A549 (cell line): ENCODE measurements at regions not wholly inside any gene's neighbourhood (a gene's known extent, or its start where the extent isn't known, plus 50 kb on each side); places are given as distances from the start of the nearest gene placed in this dataset.

Experiments used
- ATAC-seq, 2 experiments: fragments of 200-7000 bp in 1 of 2; fragments of >200 bp in 1 of 2; cut with Nextera tagmentation in 1 of 2; cut with Tn5 transposase in 1 of 2; 3 replicates each; pipeline versions ENCODE4 v1.8.0 to v1.9.1; 2018 to 2020; ENCODE audit warnings: mild to moderate bottlenecking in 1 of 2, moderate library complexity in 1 of 2
- CTCF ChIA-PET: fragments of 300-600 bp; sonication (Branson Sonifier 250); formaldehyde crosslinking; extraction: SDS; loops from one replicate; lab custom pipeline; 2021; ENCODE audit warnings: antibody characterized with exemption, inconsistent platforms; lab: Yijun Ruan, JAX
- POLR2A ChIA-PET: fragments of 350-600 bp; formaldehyde crosslinking; extraction: SDS; loops from one replicate; lab custom pipeline; 2021; ENCODE audit warnings: antibody characterized with exemption, inconsistent platforms; lab: Yijun Ruan, JAX
- DNase-seq, 2 experiments: peaks; one replicate each; pipeline versions ENCODE4 v3.0.0 to v3.0.0-alpha.2; 2011 to 2016; ENCODE audit warnings: low read depth in 1 of 2, low spot score in 1 of 2
- FAIRE-seq: peaks from 2 replicates; lab custom pipeline; 2011; peaks lifted over from hg19 to GRCh38; lab: Jason Lieb, UNC
- H3K27ac ChIP-seq, 2 experiments: fragments of >200 bp; sonication (Bioruptor Twin); formaldehyde crosslinking; 3 replicates each; pipeline ENCODE4 v1.5.1; 2016 to 2017
- H3K4me1 ChIP-seq: fragments of >200 bp; sonication (Bioruptor Twin); formaldehyde crosslinking; 3 replicates; pipeline ENCODE4 v1.6.1; 2016
- H3K4me2 ChIP-seq: fragments of >200 bp; sonication (Bioruptor Twin); formaldehyde crosslinking; 3 replicates; pipeline ENCODE4 v1.6.1; 2016
- H3K4me3 ChIP-seq: fragments of >200 bp; sonication (Bioruptor Twin); formaldehyde crosslinking; 3 replicates; pipeline ENCODE4 v1.5.1; 2016
- H3K9me3 ChIP-seq: fragments of >200 bp; sonication (Bioruptor Twin); formaldehyde crosslinking; 3 replicates; pipeline ENCODE4 v1.6.1; 2016
- ATOH8 ChIP-seq: fragments of 250-450 bp; sonication (Bioruptor Pico); IDR thresholded peaks from 2 replicates; pipeline ENCODE4 v1.5.0; 2020; ENCODE audit warnings: low read depth, mild to moderate bottlenecking, moderate library complexity
- CBX2 ChIP-seq: fragments of 200-600 bp; sonication (generic); IDR thresholded peaks from 2 replicates; pipeline ENCODE4 v1.6.1; 2016; ENCODE audit warnings: low read depth, mild to moderate bottlenecking, borderline replicate concordance
- CHD4 ChIP-seq: fragments of 200-600 bp; sonication (generic); IDR thresholded peaks from 2 replicates; pipeline ENCODE4 v1.6.1; 2016; ENCODE audit warnings: antibody characterized with exemption, mild to moderate bottlenecking, borderline replicate concordance
- EHF ChIP-seq: fragments of 250-450 bp; sonication (Bioruptor Pico); IDR thresholded peaks from 2 replicates; pipeline ENCODE4 v1.5.0; 2020; ENCODE audit warnings: mild to moderate bottlenecking
- ELK1 ChIP-seq: fragments of 150-350 bp; IDR thresholded peaks from 2 replicates; pipeline ENCODE4 v1.6.1; 2014; ENCODE audit warnings: low read depth, mild to moderate bottlenecking, low read length
- FOXS1 ChIP-seq: fragments of 250-450 bp; sonication (Bioruptor Pico); IDR thresholded peaks from 2 replicates; pipeline ENCODE4 v1.5.0; 2020; ENCODE audit warnings: mild to moderate bottlenecking, moderate library complexity
- HEYL ChIP-seq: fragments of 250-450 bp; sonication (Bioruptor Pico); IDR thresholded peaks from 2 replicates; pipeline ENCODE4 v1.8.0; 2021; ENCODE audit warnings: mild to moderate bottlenecking, moderate library complexity
- HOXA7 ChIP-seq: fragments of 250-450 bp; sonication (Bioruptor Pico); IDR thresholded peaks from 2 replicates; pipeline ENCODE4 v1.5.0; 2020; ENCODE audit warnings: mild to moderate bottlenecking, moderate library complexity
- HOXB13 ChIP-seq: fragments of 250-450 bp; sonication (Bioruptor Pico); IDR thresholded peaks from 2 replicates; pipeline ENCODE4 v1.5.0; 2020; ENCODE audit warnings: low read depth, mild to moderate bottlenecking, moderate library complexity
- JUN ChIP-seq, 2 experiments: fragments of >200 bp; sonication (Bioruptor Twin); formaldehyde crosslinking; IDR thresholded peaks; 2 replicates in 1 of 2; 3 replicates in 1 of 2; pipeline ENCODE4 v1.6.1; 2016 to 2017
- JUNB ChIP-seq: fragments of >200 bp; sonication (Bioruptor Twin); formaldehyde crosslinking; IDR thresholded peaks from 2 replicates; pipeline ENCODE4 v1.6.1; 2016
- KDM1A ChIP-seq: fragments of 200-600 bp; sonication (generic); IDR thresholded peaks from 2 replicates; pipeline ENCODE4 v1.6.1; 2016; ENCODE audit warnings: low read depth, mild to moderate bottlenecking
- KDM5A ChIP-seq: fragments of 200-600 bp; sonication (generic); IDR thresholded peaks from 2 replicates; pipeline ENCODE4 v1.6.1; 2016; ENCODE audit warnings: antibody characterized with exemption, mild to moderate bottlenecking
- MYC ChIP-seq: IDR thresholded peaks from 2 replicates; pipeline ENCODE4 v1.6.1; 2012; ENCODE audit warnings: mild to moderate bottlenecking, inconsistent platforms, low read length, improper control_type of control experiment, borderline replicate concordance
- NFE2L2 ChIP-seq: fragments of 150-350 bp; conservative IDR thresholded peaks from 2 replicates; pipeline ENCODE4 v1.6.1; 2014; ENCODE audit warnings: low read length
- PHF8 ChIP-seq: fragments of 200-600 bp; sonication (generic); IDR thresholded peaks from 2 replicates; pipeline ENCODE4 v1.6.1; 2016; ENCODE audit warnings: low read depth, mild to moderate bottlenecking, antibody characterized with exemption, moderate library complexity, borderline replicate concordance
- RCOR1 ChIP-seq: fragments of 150-350 bp; IDR thresholded peaks from 2 replicates; pipeline ENCODE4 v1.6.1; 2014; ENCODE audit warnings: antibody characterized with exemption, low read length, low read depth
- RFX5 ChIP-seq: fragments of 450-650 bp; IDR thresholded peaks from 2 replicates; pipeline ENCODE4 v1.7.1; 2014; ENCODE audit warnings: antibody characterized with exemption, mild to moderate bottlenecking, moderate library complexity
- SREBF2 ChIP-seq: fragments of 450-650 bp; IDR thresholded peaks from 2 replicates; pipeline ENCODE4 v1.6.1; 2014; ENCODE audit warnings: mild to moderate bottlenecking, moderate library complexity
- TP53 ChIP-seq: fragments of 250-450 bp; sonication (Bioruptor Pico); IDR thresholded peaks from 2 replicates; pipeline ENCODE4 v1.5.0; 2021; ENCODE audit warnings: mild to moderate bottlenecking, moderate library complexity
- ZC3H11A ChIP-seq: fragments of 450-650 bp; IDR thresholded peaks from 2 replicates; pipeline ENCODE4 v1.6.1; 2014; ENCODE audit warnings: antibody characterized with exemption, mild to moderate bottlenecking
- ZFP36 ChIP-seq: fragments of 450-650 bp; IDR thresholded peaks from 2 replicates; pipeline ENCODE4 v1.6.1; 2014; ENCODE audit warnings: borderline replicate concordance; ENCODE audit not compliant: partially characterized antibody
- ZSCAN20 ChIP-seq: fragments of 250-450 bp; sonication (Bioruptor Pico); IDR thresholded peaks from 2 replicates; pipeline ENCODE4 v1.8.0; 2022; ENCODE audit warnings: mild to moderate bottlenecking, moderate library complexity
- WGBS: methylation state at CpG from one replicate; pipeline ENCODE4 v1.1.6; 2017; ENCODE audit errors: missing lambda C conversion rate; 5-methylcytosine and 5-hydroxymethylcytosine counted together
- TF ChIP-seq, protein P1 (sequence below): fragments of 250-450 bp; sonication (Bioruptor Pico); IDR thresholded peaks from 2 replicates; pipeline ENCODE4 v1.5.0; 2021; ENCODE audit warnings: mild to moderate bottlenecking, moderate library complexity, borderline replicate concordance
- TF ChIP-seq, protein P2 (sequence below): IDR thresholded peaks from 2 replicates; pipeline ENCODE4 v1.6.1; 2012
- TF ChIP-seq, protein P3 (sequence below): IDR thresholded peaks from 2 replicates; pipeline ENCODE4 v1.6.1; 2012
- TF ChIP-seq, protein P4 (sequence below): fragments of >200 bp; sonication (Bioruptor Twin); formaldehyde crosslinking; IDR thresholded peaks from 3 replicates; pipeline ENCODE4 v1.6.1; 2016

- no peak overlapping the region for H3K4me2 ChIP-seq
- H3K4me1 ChIP-seq = no peaks in the 10 kb centered on the region
- TF ChIP-seq KDM1A (no peak), ELK1 (no peak), NFE2L2 (no peak), EHF (no peak)
- H3K9me3 ChIP-seq = no peaks in the 10 kb centered on the region
- CTCF ChIA-PET = no interaction called here
- 36% methylated on average over 7 of the region's 7 CpGs for whole genome bisulfite sequencing
- H3K4me3 ChIP-seq = no peak overlapping the region
- no peak for ATAC-seq
- no peak overlapping the region for H3K27ac ChIP-seq
- POLR2A ChIA-PET = no interaction called here
- no peak for DNase-seq
- FAIRE-seq = no peak
These were observed 206.4 kb downstream of the NHLRC3 start for GRCh38 chr13:39244561-39245230.

- FAIRE-seq (no peak), ATAC-seq (no peak), DNase-seq (no peak)
- TF ChIP-seq HOXA7 (CRISPR knock-in tag) = no peak
- no peak for TF ChIP-seq CBX2
- no peak for TF ChIP-seq JUN (IDR thresholded peaks at IDR 0.05)
- TF ChIP-seq, protein P1, sequence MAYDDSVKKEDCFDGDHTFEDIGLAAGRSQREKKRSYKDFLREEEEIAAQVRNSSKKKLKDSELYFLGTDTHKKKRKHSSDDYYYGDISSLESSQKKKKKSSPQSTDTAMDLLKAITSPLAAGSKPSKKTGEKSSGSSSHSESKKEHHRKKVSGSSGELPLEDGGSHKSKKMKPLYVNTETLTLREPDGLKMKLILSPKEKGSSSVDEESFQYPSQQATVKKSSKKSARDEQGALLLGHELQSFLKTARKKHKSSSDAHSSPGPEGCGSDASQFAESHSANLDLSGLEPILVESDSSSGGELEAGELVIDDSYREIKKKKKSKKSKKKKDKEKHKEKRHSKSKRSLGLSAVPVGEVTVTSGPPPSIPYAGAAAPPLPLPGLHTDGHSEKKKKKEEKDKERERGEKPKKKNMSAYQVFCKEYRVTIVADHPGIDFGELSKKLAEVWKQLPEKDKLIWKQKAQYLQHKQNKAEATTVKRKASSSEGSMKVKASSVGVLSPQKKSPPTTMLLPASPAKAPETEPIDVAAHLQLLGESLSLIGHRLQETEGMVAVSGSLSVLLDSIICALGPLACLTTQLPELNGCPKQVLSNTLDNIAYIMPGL (CRISPR knock-in tag) = no peak
- TF ChIP-seq ZFP36 = no peak
- no peak for TF ChIP-seq RFX5
- TF ChIP-seq HEYL (CRISPR knock-in tag) = no peak
- no peak for TF ChIP-seq MYC
- no peak for TF ChIP-seq ATOH8 (CRISPR knock-in tag)
- TF ChIP-seq, protein P2, sequence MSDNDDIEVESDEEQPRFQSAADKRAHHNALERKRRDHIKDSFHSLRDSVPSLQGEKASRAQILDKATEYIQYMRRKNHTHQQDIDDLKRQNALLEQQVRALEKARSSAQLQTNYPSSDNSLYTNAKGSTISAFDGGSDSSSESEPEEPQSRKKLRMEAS = no peak
- no peak for TF ChIP-seq CHD4
- no peak for TF ChIP-seq KDM5A
- no peak for TF ChIP-seq ZC3H11A
- TF ChIP-seq ZSCAN20 (CRISPR knock-in tag) = no peak
- TF ChIP-seq RCOR1 = no peak
- TF ChIP-seq JUNB = no peak
- no peak for TF ChIP-seq EHF
- 11% methylated on average over 3 of the region's 4 CpGs for WGBS
- POLR2A ChIA-PET = no interaction called here
- Histone ChIP-seq H3K4me2 (no peak overlapping the region), H3K4me3 (no peak overlapping the region), H3K4me1 (no peaks in the 10 kb centered on the region), H3K27ac (no peak overlapping the region), H3K9me3 (no peaks in the 10 kb centered on the region)
- CTCF ChIA-PET = no interaction called here
These were observed 207.4 kb downstream of the NHLRC3 start for GRCh38 chr13:39245688-39246087.

GRCh38 chr13:39249982-39250381, 211.7 kb downstream of the NHLRC3 start:
- Histone ChIP-seq H3K9me3 (no peaks in the 10 kb centered on the region), H3K4me2 (no peak overlapping the region), H3K27ac (no peak overlapping the region), H3K4me3 (no peak overlapping the region), H3K4me1 (no peaks in the 10 kb centered on the region)
- ATAC-seq = no peak
- no peak for DNase-seq
- ChIA-PET CTCF (no interaction called here), POLR2A (no interaction called here)
- WGBS = 45% methylated on average over 9 of the region's 9 CpGs
- no peak for FAIRE-seq
- TF ChIP-seq ELK1 (no peak), HOXB13 (CRISPR knock-in tag) (no peak), SREBF2 (no peak), FOXS1 (CRISPR knock-in tag) (no peak), JUN (IDR thresholded peaks at IDR 0.05) (no peak), ZSCAN20 (CRISPR knock-in tag) (no peak), TP53 (CRISPR knock-in tag) (no peak), KDM5A (no peak), PHF8 (no peak), CHD4 (no peak)
- TF ChIP-seq, protein P3, sequence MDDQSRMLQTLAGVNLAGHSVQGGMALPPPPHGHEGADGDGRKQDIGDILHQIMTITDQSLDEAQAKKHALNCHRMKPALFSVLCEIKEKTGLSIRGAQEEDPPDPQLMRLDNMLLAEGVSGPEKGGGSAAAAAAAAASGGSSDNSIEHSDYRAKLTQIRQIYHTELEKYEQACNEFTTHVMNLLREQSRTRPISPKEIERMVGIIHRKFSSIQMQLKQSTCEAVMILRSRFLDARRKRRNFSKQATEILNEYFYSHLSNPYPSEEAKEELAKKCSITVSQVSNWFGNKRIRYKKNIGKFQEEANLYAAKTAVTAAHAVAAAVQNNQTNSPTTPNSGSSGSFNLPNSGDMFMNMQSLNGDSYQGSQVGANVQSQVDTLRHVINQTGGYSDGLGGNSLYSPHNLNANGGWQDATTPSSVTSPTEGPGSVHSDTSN = no peak
- TF ChIP-seq, protein P4, sequence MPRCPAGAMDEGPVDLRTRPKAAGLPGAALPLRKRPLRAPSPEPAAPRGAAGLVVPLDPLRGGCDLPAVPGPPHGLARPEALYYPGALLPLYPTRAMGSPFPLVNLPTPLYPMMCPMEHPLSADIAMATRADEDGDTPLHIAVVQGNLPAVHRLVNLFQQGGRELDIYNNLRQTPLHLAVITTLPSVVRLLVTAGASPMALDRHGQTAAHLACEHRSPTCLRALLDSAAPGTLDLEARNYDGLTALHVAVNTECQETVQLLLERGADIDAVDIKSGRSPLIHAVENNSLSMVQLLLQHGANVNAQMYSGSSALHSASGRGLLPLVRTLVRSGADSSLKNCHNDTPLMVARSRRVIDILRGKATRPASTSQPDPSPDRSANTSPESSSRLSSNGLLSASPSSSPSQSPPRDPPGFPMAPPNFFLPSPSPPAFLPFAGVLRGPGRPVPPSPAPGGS = no peak
